ENCODE measurements at regions not wholly inside any gene's neighbourhood (a gene's known extent, or its start where the extent isn't known, plus 50 kb on each side); places are given as distances from the start of the nearest gene placed in this dataset.

DNA sequence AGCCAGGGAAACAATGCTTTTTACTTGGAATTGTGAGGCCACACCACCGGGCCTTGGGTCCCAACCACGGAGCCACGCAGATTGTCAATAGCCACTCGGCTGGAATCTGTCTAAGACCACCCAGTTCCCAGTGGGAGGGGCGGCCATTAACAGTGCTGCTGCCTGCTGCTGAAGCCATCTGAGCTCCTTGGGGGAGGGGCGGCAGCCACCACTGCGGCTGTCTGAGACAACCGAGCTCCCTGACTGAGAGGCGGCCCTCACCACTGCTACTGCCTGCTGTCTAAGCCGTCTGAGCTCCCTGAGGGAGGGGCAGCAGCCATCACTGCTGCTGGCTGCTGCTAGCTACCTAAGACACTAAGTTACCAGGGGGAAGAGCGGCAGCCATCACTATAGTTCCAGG is 64.3 kb downstream of the DMRTA2 start:
- peaks cover 2% of the 10 kb centered on the region; the same call in 1 of the 2 replicates for H3K27me3 ChIP-seq (ENCODE audit: control insufficient read depth, insufficient read depth, low read length)
- no peak overlapping the region for H3K4me3 ChIP-seq (ENCODE audit: insufficient read depth, low read depth, low read length)
- DNase-seq: no peak
- H3K36me3 ChIP-seq (replicated peaks; ENCODE audit: control insufficient read depth, insufficient read depth, low read length): no peaks in the 10 kb centered on the region

DNA sequence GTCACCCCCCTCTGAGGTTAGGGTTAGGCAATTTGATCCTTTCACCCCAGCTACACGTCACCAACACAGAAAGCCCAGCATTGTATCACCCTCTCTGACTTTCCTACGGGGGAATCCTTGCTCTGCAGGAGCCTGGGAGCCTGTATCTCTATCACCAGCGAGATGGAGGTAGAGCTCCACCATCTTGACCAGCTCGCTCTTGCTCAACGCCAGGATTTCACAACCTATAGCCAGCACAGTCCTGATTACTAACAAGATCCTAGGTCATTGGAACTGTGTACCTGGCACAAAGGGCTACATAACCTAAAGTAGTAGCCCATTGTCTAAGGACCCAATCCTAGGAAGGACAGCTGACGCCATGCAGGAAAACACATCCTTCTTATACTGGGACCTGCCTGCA is 66.1 kb downstream of the DMRTA2 start:
- peaks cover 2% of the 10 kb centered on the region; the same call in 1 of the 2 replicates for H3K27me3 ChIP-seq (ENCODE audit: control insufficient read depth, insufficient read depth, low read length)
- no peak for DNase-seq
- no peak overlapping the region for H3K4me3 ChIP-seq (ENCODE audit: insufficient read depth, low read depth, low read length)
- no peaks in the 10 kb centered on the region for H3K36me3 ChIP-seq (replicated peaks; ENCODE audit: control insufficient read depth, insufficient read depth, low read length)

DNA sequence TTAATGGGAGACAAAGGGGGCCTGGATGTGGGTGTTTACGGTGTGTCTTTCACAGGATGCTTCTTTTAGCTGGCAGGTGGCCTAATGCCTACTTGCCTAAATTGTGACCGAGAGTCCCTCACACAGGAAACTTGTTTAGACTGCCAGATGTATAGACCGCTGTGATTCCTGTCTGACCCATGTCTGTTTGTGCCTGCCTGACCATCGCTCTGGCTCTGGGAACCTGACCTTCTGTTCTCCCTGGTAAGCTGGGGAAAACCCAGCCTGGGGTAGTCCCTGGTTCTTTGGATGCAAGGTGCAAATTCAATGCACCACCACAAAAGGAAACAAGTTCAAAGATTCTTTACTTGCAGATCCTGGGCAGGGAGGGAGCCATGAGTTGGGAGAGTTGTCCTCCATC is 68.4 kb downstream of the DMRTA2 start:
- H3K27me3 ChIP-seq (ENCODE audit: control insufficient read depth, insufficient read depth, low read length): peaks cover 2% of the 10 kb centered on the region; the same call in 1 of the 2 replicates
- no peak for DNase-seq
- no peak overlapping the region for H3K4me3 ChIP-seq (ENCODE audit: insufficient read depth, low read depth, low read length)
- no peaks in the 10 kb centered on the region for H3K36me3 ChIP-seq (replicated peaks; ENCODE audit: control insufficient read depth, insufficient read depth, low read length)

GRCh38 chr1:50352428-50352827 is 70.8 kb downstream of the DMRTA2 start:
- Histone ChIP-seq H3K36me3 (replicated peaks; ENCODE audit: control insufficient read depth, insufficient read depth, low read length) (no peaks in the 10 kb centered on the region), H3K27me3 (ENCODE audit: control insufficient read depth, insufficient read depth, low read length) (peaks cover 2% of the 10 kb centered on the region; the same call in 1 of the 2 replicates), H3K4me3 (ENCODE audit: insufficient read depth, low read depth, low read length) (no peak overlapping the region)
- DNase-seq: no peak

GRCh38 chr1:50350868-50351267 is 72.4 kb downstream of the DMRTA2 start:
- no peak overlapping the region for H3K4me3 ChIP-seq (ENCODE audit: insufficient read depth, low read depth, low read length)
- peaks cover 4% of the 10 kb centered on the region; the same call in 1 of the 2 replicates for H3K27me3 ChIP-seq (ENCODE audit: control insufficient read depth, insufficient read depth, low read length)
- no peaks in the 10 kb centered on the region for H3K36me3 ChIP-seq (replicated peaks; ENCODE audit: control insufficient read depth, insufficient read depth, low read length)
- no peak for DNase-seq

- Histone ChIP-seq H3K36me3 (replicated peaks; ENCODE audit: control insufficient read depth, insufficient read depth, low read length) (no peaks in the 10 kb centered on the region), H3K4me3 (ENCODE audit: insufficient read depth, low read depth, low read length) (no peak overlapping the region), H3K27me3 (ENCODE audit: control insufficient read depth, insufficient read depth, low read length) (peaks cover 4% of the 10 kb centered on the region; the same call in 1 of the 2 replicates)
- no peak for DNase-seq
Measured at GRCh38 chr1:50350421-50350820, 72.8 kb downstream of the DMRTA2 start.

DNA sequence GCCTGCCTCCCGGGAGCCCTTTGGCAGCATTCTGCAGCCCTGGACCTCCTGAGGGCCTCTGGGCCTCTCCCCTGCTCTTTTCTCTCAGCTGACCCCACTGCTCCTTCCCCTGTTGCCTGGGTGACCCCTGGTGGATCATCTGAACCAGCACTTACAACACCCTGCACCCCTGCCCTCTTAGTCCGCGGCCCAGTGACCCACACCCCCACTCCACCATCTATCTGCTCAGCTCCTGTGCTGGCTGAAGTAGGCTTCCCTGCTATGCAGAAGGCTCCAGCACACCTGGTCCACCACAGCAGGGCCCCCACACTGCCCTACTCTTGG is 74.0 kb downstream of the DMRTA2 start:
- Histone ChIP-seq H3K4me3 (ENCODE audit: insufficient read depth, low read depth, low read length) (no peak overlapping the region), H3K27me3 (ENCODE audit: control insufficient read depth, insufficient read depth, low read length) (peaks cover 4% of the 10 kb centered on the region; the same call in 1 of the 2 replicates), H3K36me3 (replicated peaks; ENCODE audit: control insufficient read depth, insufficient read depth, low read length) (no peaks in the 10 kb centered on the region)
- DNase-seq: no peak

- no peak overlapping the region for H3K4me3 ChIP-seq (ENCODE audit: insufficient read depth, low read depth, low read length)
- H3K36me3 ChIP-seq (replicated peaks; ENCODE audit: control insufficient read depth, insufficient read depth, low read length): no peaks in the 10 kb centered on the region
- peak; percentile 85 for DNase-seq
- peaks cover 4% of the 10 kb centered on the region; the same call in 1 of the 2 replicates for H3K27me3 ChIP-seq (ENCODE audit: control insufficient read depth, insufficient read depth, low read length)
Measured at GRCh38 chr1:50348449-50349241, 74.6 kb downstream of the DMRTA2 start.

- Histone ChIP-seq H3K4me3 (ENCODE audit: insufficient read depth, low read depth, low read length) (no peak overlapping the region), H3K36me3 (replicated peaks; ENCODE audit: control insufficient read depth, insufficient read depth, low read length) (no peaks in the 10 kb centered on the region), H3K27me3 (ENCODE audit: control insufficient read depth, insufficient read depth, low read length) (peaks cover 6% of the 10 kb centered on the region; the same call in 1 of the 2 replicates)
- no peak for DNase-seq
Measured at GRCh38 chr1:50347933-50348332, 75.3 kb downstream of the DMRTA2 start.

DNA sequence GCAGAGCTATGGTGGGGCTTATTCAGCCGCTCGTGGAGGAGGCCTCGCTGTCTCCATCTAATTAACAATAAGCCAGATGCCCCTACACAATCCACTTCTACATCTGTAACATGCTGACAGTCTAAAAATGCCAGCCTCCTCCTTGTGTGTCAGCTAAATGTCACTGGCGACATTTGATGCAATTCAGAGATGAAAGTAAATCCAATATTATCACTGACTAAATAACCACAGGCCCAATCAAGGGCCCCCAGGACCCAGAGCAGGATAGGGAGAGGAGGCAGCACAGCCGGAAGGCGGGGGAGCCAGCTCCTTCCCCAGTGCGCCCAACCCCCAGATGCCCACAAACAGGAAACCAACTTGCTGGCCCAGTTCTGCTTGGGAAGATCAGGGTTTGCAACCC is 76.6 kb downstream of the DMRTA2 start:
- Histone ChIP-seq H3K4me3 (ENCODE audit: insufficient read depth, low read depth, low read length) (no peak overlapping the region), H3K27me3 (ENCODE audit: control insufficient read depth, insufficient read depth, low read length) (peaks cover 9% of the 10 kb centered on the region), H3K36me3 (replicated peaks; ENCODE audit: control insufficient read depth, insufficient read depth, low read length) (no peaks in the 10 kb centered on the region)
- no peak for DNase-seq

DNA sequence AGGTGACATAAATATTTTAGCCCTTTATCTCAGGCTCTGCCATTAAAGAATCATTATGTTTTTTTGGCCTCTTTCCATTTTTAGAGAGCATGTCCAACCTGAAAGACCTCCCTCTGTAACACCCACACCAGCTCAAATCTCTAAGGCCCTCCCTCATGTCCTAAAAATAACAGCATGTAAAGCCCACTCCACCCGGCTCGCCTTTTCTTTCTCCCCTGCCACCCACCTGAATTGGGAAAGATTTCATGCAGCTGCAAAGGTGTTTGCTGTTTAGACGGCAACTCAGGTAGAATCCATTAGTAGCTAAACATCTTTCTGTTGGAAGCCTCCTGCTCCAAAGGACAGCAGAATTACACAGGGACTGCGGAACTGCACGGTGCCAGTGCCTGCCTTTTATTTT is 79.9 kb downstream of the DMRTA2 start:
- no peak overlapping the region for H3K4me3 ChIP-seq (ENCODE audit: insufficient read depth, low read depth, low read length)
- no peaks in the 10 kb centered on the region for H3K36me3 ChIP-seq (replicated peaks; ENCODE audit: control insufficient read depth, insufficient read depth, low read length)
- DNase-seq: no peak
- H3K27me3 ChIP-seq (ENCODE audit: control insufficient read depth, insufficient read depth, low read length): peaks cover 9% of the 10 kb centered on the region

GRCh38 chr1:50342525-50342924 is 80.7 kb downstream of the DMRTA2 start:
- peaks cover 9% of the 10 kb centered on the region for H3K27me3 ChIP-seq (ENCODE audit: control insufficient read depth, insufficient read depth, low read length)
- H3K4me3 ChIP-seq (ENCODE audit: insufficient read depth, low read depth, low read length): no peak overlapping the region
- DNase-seq: no peak
- no peaks in the 10 kb centered on the region for H3K36me3 ChIP-seq (replicated peaks; ENCODE audit: control insufficient read depth, insufficient read depth, low read length)

- DNase-seq: no peak
- Histone ChIP-seq H3K36me3 (replicated peaks; ENCODE audit: control insufficient read depth, insufficient read depth, low read length) (no peaks in the 10 kb centered on the region), H3K27me3 (ENCODE audit: control insufficient read depth, insufficient read depth, low read length) (peaks cover 34% of the 10 kb centered on the region), H3K4me3 (ENCODE audit: insufficient read depth, low read depth, low read length) (no peak overlapping the region)
Measured at GRCh38 chr1:50335036-50335435, 88.2 kb downstream of the DMRTA2 start.

GRCh38 chr1:50333595-50333974 is 89.7 kb downstream of the DMRTA2 start:
- H3K4me3 ChIP-seq (ENCODE audit: insufficient read depth, low read depth, low read length): peak overlapping the region; percentile 60
- H3K27me3 ChIP-seq (ENCODE audit: control insufficient read depth, insufficient read depth, low read length): peaks cover 35% of the 10 kb centered on the region
- peak; percentile 95 for DNase-seq
- no peaks in the 10 kb centered on the region for H3K36me3 ChIP-seq (replicated peaks; ENCODE audit: control insufficient read depth, insufficient read depth, low read length)

- no peaks in the 10 kb centered on the region for H3K36me3 ChIP-seq (replicated peaks; ENCODE audit: control insufficient read depth, insufficient read depth, low read length)
- H3K27me3 ChIP-seq (ENCODE audit: control insufficient read depth, insufficient read depth, low read length): peaks cover 35% of the 10 kb centered on the region
- DNase-seq: peak; percentile 96
- H3K4me3 ChIP-seq (ENCODE audit: insufficient read depth, low read depth, low read length): peak overlapping the region; percentile 60
Measured at GRCh38 chr1:50332941-50333594, 90.2 kb downstream of the DMRTA2 start.
